RWPE1 (cell line): ENCODE measurements at regions not wholly inside any gene's neighbourhood (a gene's known extent, or its start where the extent isn't known, plus 50 kb on each side); places are given as distances from the start of the nearest gene placed in this dataset.

ENCODE experiments used
- CTCF ChIA-PET: fragments of 350-600 bp; sonication (Branson Sonifier 250); formaldehyde crosslinking; extraction: SDS; loops from one replicate; lab custom pipeline; 2021; lab: Yijun Ruan, JAX
- POLR2A ChIA-PET: fragments of 400-600 bp; formaldehyde crosslinking; extraction: SDS; loops from one replicate; lab custom pipeline; 2020; ENCODE audit warnings: antibody characterized with exemption; ENCODE audit not compliant: low non-redundant PET; lab: Yijun Ruan, JAX
- DNase-seq: peaks from one replicate; pipeline ENCODE4 v3.0.0; 2012; ENCODE audit warnings: low spot score
- H3K27ac ChIP-seq: fragments of 450-650 bp; 2 replicates; pipeline ENCODE4 v1.5.1; 2017
- CTCF ChIP-seq: fragments of 450-650 bp; conservative IDR thresholded peaks from 2 replicates; pipeline ENCODE4 v1.5.1; 2017; ENCODE audit warnings: low read depth, mild to moderate bottlenecking

DNA sequence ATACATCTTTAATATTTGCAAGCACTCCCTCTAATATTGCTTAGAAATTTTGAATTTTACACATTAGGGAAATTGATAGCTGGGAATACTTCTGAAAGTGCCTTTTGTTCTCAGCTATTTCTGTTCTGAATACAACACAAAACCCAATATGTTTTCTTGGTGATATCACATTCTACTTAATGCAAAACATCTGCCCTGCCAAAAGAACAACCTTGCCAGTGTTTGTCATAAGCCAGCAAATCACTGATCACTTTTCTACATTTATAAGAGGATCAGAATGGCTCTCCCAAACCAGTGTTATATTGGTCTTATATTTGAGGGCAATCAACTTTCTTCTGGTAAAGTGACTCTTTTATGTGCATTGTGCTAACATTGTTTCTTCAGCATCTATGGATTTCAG, 126.8 kb upstream of the APOOL start:
- POLR2A ChIA-PET: no interaction called here
- DNase-seq: no peak
- CTCF ChIA-PET: no interaction called here
- no peak for TF ChIP-seq CTCF
- H3K27ac ChIP-seq: no peak overlapping the region

- ChIA-PET POLR2A (no interaction called here), CTCF (no interaction called here)
- no peak for DNase-seq
- no peak overlapping the region for H3K27ac ChIP-seq
- no peak for TF ChIP-seq CTCF
These were observed 109.8 kb upstream of the APOOL start for GRCh38 chrX:84893897-84894296.

DNA sequence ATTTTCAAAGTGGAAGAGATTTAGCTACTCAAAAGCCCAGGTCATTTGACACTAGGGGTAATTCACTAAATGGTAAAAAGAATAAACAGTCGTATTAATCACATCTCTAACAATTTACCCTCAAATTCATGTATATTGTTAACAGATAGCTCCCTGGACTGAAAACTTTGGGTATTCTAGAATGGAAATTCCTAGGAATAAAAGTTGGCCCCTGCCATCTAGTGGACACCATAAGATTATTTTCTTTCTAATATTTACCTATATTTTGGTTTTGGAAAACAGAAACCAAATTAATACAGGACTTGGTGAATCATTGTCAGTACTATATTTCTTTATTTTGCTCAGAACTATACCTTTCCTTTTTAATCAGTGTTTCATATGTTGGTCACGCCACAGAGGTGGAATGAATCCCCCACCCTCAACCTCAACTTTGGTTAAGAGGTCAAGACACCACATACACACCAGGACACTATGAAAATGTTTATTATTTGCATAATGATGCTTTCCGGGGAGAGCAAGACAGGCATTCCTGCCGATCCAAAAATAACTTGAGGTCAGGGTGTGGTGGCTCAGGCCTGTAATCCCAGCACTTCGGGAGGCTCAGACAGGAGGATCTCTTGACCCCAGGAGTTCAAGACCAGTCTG, 96.2 kb upstream of the APOOL start:
- CTCF ChIA-PET: interaction anchor here (0.7 to 1.0 kb wide), 2 partner anchors 178 to 374 kb away, joined by 3 read pairs; no protein-coding TSS in a partner anchor
- POLR2A ChIA-PET: no interaction called here
- TF ChIP-seq CTCF: no peak
- DNase-seq: peak; percentile 0
- no peak overlapping the region for H3K27ac ChIP-seq

DNA sequence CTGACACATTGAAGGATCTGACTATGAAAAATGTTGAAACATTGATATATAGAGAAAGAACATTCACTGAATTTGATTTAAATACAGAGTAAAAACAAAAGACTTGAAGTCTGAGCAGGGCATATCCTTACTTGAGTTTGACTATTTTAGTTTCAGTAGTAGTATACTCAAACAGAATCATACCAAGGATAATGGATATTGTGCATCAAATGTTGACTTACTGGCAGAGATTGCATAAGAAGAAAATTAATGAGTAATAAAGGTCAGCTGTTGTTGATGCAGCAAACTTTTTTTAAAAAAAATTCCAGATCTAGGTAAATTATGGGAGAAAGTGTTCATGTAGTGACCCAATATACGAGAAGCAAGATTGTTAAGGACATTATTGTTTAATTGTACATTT, 94.5 kb upstream of the APOOL start:
- no peak for TF ChIP-seq CTCF
- POLR2A ChIA-PET: no interaction called here
- H3K27ac ChIP-seq: no peak overlapping the region
- CTCF ChIA-PET: no interaction called here
- no peak for DNase-seq

GRCh38 chrX:84924624-84925023, 79.1 kb upstream of the APOOL start:
- CTCF ChIA-PET: no interaction called here
- TF ChIP-seq CTCF: no peak
- POLR2A ChIA-PET: no interaction called here
- DNase-seq: no peak
- H3K27ac ChIP-seq: no peak overlapping the region

DNA sequence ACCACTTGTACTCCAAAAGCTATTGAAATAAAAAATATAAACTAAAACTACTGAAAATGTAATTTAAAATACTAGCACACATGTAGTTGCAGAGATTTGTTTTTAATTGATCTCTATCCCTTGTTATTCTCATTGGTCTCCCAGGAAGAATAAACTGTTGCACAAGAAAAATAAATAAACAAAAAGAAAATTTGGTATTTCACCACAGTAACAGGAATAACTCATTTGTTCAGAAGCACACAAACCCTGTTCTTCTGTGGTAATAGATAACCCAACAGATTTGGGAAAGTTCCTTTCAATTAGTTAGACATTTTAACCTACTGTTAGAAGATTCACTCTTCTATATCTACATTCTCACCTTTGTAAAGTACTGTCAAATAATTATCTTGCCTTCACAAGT, 70.9 kb upstream of the APOOL start:
- TF ChIP-seq CTCF: no peak
- DNase-seq: no peak
- POLR2A ChIA-PET: no interaction called here
- no peak overlapping the region for H3K27ac ChIP-seq
- CTCF ChIA-PET: no interaction called here
